Right lobe of liver (tissue), 6 donors: ENCODE measurements at regions not wholly inside any gene's neighbourhood (a gene's known extent, or its start where the extent isn't known, plus 50 kb on each side); places are given as distances from the start of the nearest gene placed in this dataset.

Source experiments
- ATAC-seq, 4 donors: fragments of 200-7000 bp; cut with Tn5 transposase; one replicate each; pipeline ENCODE4 v1.9.1; 2020; ENCODE audit warnings: mild to moderate bottlenecking in 4 of 4, moderate library complexity in 4 of 4
- DNase-seq, 3 donors: peaks; one replicate each; pipeline ENCODE4 v3.0.0-alpha.2; 2020
- H3K27ac ChIP-seq, 3 donors: fragments of 200-600 bp; one replicate each; pipeline ENCODE4 v1.8.0; 2022
- H3K27me3 ChIP-seq, 2 donors: fragments of 200-600 bp; one replicate each; pipeline ENCODE4 v1.8.0; 2022
- H3K36me3 ChIP-seq, 4 donors: fragments of 200-600 bp; sonication (generic) in 1 of 4; one replicate each; pipeline versions ENCODE4 v1.5.1 to v1.8.0; 2017 to 2022; ENCODE audit warnings: control low read depth in 1 of 4
- H3K4me1 ChIP-seq, 4 donors: fragments of 200-600 bp; sonication (generic) in 1 of 4; one replicate each; pipeline versions ENCODE4 v1.5.1 to v1.8.0; 2017 to 2022; ENCODE audit warnings: control low read depth in 1 of 4
- H3K4me3 ChIP-seq, 3 donors: fragments of 200-600 bp; one replicate each; pipeline ENCODE4 v1.8.0; 2022
- H3K9me3 ChIP-seq, 4 donors: fragments of 200-600 bp; sonication (generic) in 1 of 4; one replicate each; pipeline versions ENCODE4 v1.5.1 to v1.8.0; 2017 to 2022; ENCODE audit warnings: control low read depth in 1 of 4
- POLR2A ChIP-seq: fragments of 450-650 bp; IDR thresholded peaks from one replicate; pipeline ENCODE4 v1.6.1; 2017; ENCODE audit warnings: antibody characterized with exemption, mild to moderate bottlenecking
- WGBS: methylation state at CpG from one replicate; pipeline ENCODE4 v1.1.6; 2018; ENCODE audit warnings: low coverage, low lambda C conversion rate; ENCODE audit not compliant: insufficient coverage; ENCODE audit errors: missing lambda C conversion rate; 5-methylcytosine and 5-hydroxymethylcytosine counted together
- intact Hi-C, 2 donors: fragments of 100-400 bp; cut with DNase I; formaldehyde crosslinking; loops; one replicate each; pipeline versions ENCODE4 v1.11.2 to v1.14.1; 2022
- TF ChIP-seq, protein P1 (sequence below), 4 donors: fragments of 200-600 bp in 3 of 4; fragments of 450-650 bp in 1 of 4; IDR thresholded peaks; one replicate each; pipeline versions ENCODE4 v1.5.1 to v1.8.0; 2016 to 2022; ENCODE audit warnings: antibody characterized with exemption in 4 of 4, mild to moderate bottlenecking in 2 of 4
- donor health status: DM: no; HTN: yes; CAD: no.
- donor health status: DM: no; HTN: no; CAD: no.
- donor health status: DM: no; HTN: no; CAD: no.
- donor health status: DM: no; HTN: yes; CAD: no.
- donor health status: DM: no; HTN: yes; CAD: no.

DNA sequence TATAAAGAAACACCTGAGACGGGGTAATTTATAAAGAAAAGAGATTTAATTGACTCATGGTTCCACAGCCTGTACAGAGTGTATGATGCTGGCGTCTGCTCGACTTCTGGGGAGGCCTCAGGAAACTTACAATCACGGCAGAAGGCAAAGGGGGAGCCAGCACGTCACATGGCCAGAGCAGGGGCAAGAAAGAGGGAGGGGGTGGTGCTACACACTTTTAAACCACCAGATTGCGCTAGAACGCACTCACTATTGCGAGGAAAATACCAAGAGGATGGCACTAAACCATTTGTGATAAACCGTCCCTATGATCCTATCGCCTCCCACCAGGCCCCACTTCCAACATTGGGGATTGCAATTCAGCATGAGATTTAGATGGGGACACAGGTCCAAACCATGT lies 79.7 kb upstream of the CARD18 start:
- Histone ChIP-seq H3K9me3 (no peaks in the 10 kb centered on the region), H3K27ac (no peak overlapping the region), H3K4me1 (no peaks in the 10 kb centered on the region), H3K4me3 (no peak overlapping the region), H3K36me3 (no peaks in the 10 kb centered on the region), H3K27me3 (no peaks in the 10 kb centered on the region)
- ATAC-seq, result no peak
- DNase-seq, result peak in 1 of 3 donors; percentile 21
- intact Hi-C loops, result no loop called here
- 50% methylated on average over 6 of the region's 10 CpGs for WGBS
- TF ChIP-seq, protein P1, sequence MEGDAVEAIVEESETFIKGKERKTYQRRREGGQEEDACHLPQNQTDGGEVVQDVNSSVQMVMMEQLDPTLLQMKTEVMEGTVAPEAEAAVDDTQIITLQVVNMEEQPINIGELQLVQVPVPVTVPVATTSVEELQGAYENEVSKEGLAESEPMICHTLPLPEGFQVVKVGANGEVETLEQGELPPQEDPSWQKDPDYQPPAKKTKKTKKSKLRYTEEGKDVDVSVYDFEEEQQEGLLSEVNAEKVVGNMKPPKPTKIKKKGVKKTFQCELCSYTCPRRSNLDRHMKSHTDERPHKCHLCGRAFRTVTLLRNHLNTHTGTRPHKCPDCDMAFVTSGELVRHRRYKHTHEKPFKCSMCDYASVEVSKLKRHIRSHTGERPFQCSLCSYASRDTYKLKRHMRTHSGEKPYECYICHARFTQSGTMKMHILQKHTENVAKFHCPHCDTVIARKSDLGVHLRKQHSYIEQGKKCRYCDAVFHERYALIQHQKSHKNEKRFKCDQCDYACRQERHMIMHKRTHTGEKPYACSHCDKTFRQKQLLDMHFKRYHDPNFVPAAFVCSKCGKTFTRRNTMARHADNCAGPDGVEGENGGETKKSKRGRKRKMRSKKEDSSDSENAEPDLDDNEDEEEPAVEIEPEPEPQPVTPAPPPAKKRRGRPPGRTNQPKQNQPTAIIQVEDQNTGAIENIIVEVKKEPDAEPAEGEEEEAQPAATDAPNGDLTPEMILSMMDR (IDR thresholded peaks at IDR 0.05), result no peak
- no peak for TF ChIP-seq POLR2A

- TF ChIP-seq, protein P1 (IDR thresholded peaks at IDR 0.05), result no peak
- TF ChIP-seq POLR2A, result no peak
- no peaks in the 10 kb centered on the region for H3K4me1 ChIP-seq
- H3K4me3 ChIP-seq, result no peak overlapping the region
- H3K27me3 ChIP-seq, result no peaks in the 10 kb centered on the region
- no peak overlapping the region for H3K27ac ChIP-seq
- DNase-seq, result no peak
- H3K36me3 ChIP-seq, result no peaks in the 10 kb centered on the region
- H3K9me3 ChIP-seq, result no peaks in the 10 kb centered on the region
- intact Hi-C loops, result no loop called here
- WGBS, result 85% methylated on average over 1 of the region's 1 CpG
- ATAC-seq, result no peak
Observed at GRCh38 chr11:105215528-105215927, 76.0 kb upstream of the CARD18 start.

GRCh38 chr11:105211806-105212554 lies 72.4 kb upstream of the CARD18 start:
- TF ChIP-seq, protein P1 (IDR thresholded peaks at IDR 0.05), result no peak
- no peak for TF ChIP-seq POLR2A
- Histone ChIP-seq H3K4me1 (no peaks in the 10 kb centered on the region), H3K9me3 (no peaks in the 10 kb centered on the region), H3K27me3 (no peaks in the 10 kb centered on the region), H3K27ac (no peak overlapping the region), H3K36me3 (no peaks in the 10 kb centered on the region), H3K4me3 (no peak overlapping the region)
- ATAC-seq, result no peak
- no peak for DNase-seq
- intact Hi-C loops, result no loop called here
- 60% methylated on average over 5 of the region's 5 CpGs for WGBS

DNA sequence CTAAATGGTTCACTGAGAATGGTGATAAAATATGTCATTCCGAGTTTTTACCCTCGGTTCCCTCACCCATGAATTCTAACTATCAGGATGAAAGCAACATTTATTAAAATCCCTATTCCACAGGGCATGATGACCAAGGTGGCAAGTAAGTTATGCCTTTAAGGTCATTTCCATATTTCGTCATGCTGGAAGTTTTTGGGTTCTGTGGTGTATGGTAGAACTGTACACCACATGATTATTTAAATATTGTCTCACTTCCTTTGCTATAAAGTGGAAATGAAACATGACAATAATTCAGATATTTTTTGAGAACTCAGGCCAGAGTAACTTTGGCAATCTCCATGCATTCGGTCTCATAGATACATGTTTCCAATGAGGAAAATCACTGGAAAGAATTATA lies 68.5 kb upstream of the CARD18 start:
- intact Hi-C loops, result no loop called here

More for the DNA sequence above, 68.5 kb upstream of the CARD18 start:
- TF ChIP-seq, protein P1 (IDR thresholded peaks at IDR 0.05), result no peak
- TF ChIP-seq POLR2A, result no peak
- Histone ChIP-seq H3K4me1 (no peaks in the 10 kb centered on the region), H3K36me3 (no peaks in the 10 kb centered on the region), H3K27me3 (no peaks in the 10 kb centered on the region), H3K4me3 (no peak overlapping the region), H3K27ac (no peak overlapping the region), H3K9me3 (no peaks in the 10 kb centered on the region)
- no peak for DNase-seq
- WGBS, result 73% methylated on average over 4 of the region's 4 CpGs
- no peak for ATAC-seq
